ENCODE measurements at regions not wholly inside any gene's neighbourhood (a gene's known extent, or its start where the extent isn't known, plus 50 kb on each side); places are given as distances from the start of the nearest gene placed in this dataset.

DNA sequence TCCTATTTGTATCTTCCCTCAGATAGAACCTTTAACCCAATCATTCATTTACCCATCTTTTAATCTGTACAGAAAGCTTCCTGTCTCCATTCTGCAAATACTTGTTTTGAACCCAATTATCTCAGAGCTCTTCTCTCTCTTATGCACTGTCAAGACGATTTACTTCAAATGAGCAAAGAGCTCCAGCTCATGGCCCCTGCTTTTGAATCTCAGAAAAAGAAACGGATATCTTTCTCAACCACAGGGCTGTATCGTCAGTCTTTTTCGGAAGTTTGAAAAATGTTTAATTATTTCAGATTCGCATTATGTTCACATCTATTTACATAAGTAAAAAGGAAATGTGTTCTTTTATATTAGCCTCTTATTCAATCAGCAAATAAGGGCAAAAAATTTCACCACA lies 322.7 kb upstream of the NBEA start:
- TF ChIP-seq CEBPB (IDR thresholded peaks at IDR 0.05; ENCODE audit: low read depth, low read length), result no peak
- TF ChIP-seq, protein P1, sequence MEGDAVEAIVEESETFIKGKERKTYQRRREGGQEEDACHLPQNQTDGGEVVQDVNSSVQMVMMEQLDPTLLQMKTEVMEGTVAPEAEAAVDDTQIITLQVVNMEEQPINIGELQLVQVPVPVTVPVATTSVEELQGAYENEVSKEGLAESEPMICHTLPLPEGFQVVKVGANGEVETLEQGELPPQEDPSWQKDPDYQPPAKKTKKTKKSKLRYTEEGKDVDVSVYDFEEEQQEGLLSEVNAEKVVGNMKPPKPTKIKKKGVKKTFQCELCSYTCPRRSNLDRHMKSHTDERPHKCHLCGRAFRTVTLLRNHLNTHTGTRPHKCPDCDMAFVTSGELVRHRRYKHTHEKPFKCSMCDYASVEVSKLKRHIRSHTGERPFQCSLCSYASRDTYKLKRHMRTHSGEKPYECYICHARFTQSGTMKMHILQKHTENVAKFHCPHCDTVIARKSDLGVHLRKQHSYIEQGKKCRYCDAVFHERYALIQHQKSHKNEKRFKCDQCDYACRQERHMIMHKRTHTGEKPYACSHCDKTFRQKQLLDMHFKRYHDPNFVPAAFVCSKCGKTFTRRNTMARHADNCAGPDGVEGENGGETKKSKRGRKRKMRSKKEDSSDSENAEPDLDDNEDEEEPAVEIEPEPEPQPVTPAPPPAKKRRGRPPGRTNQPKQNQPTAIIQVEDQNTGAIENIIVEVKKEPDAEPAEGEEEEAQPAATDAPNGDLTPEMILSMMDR (conservative IDR thresholded peaks at IDR 0.05; ENCODE audit: low read depth, low read length), result no peak
- TF ChIP-seq, protein P2, sequence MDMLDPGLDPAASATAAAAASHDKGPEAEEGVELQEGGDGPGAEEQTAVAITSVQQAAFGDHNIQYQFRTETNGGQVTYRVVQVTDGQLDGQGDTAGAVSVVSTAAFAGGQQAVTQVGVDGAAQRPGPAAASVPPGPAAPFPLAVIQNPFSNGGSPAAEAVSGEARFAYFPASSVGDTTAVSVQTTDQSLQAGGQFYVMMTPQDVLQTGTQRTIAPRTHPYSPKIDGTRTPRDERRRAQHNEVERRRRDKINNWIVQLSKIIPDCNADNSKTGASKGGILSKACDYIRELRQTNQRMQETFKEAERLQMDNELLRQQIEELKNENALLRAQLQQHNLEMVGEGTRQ (IDR thresholded peaks at IDR 0.05; ENCODE audit: low read depth, low read length), result no peak
- no peak for TF ChIP-seq POLR2A (IDR thresholded peaks at IDR 0.05; ENCODE audit: low read depth, low read length)
- TF ChIP-seq, protein P3, sequence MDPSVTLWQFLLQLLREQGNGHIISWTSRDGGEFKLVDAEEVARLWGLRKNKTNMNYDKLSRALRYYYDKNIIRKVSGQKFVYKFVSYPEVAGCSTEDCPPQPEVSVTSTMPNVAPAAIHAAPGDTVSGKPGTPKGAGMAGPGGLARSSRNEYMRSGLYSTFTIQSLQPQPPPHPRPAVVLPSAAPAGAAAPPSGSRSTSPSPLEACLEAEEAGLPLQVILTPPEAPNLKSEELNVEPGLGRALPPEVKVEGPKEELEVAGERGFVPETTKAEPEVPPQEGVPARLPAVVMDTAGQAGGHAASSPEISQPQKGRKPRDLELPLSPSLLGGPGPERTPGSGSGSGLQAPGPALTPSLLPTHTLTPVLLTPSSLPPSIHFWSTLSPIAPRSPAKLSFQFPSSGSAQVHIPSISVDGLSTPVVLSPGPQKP (IDR thresholded peaks at IDR 0.05; ENCODE audit: borderline replicate concordance, low read depth, low read length), result no peak

Data from IMR-90 (cell line).